NCI-H2029 treated with DMSO at 0.1 percent for 48 hours (cell line): ENCODE measurements at regions not wholly inside any gene's neighbourhood (a gene's known extent, or its start where the extent isn't known, plus 50 kb on each side); places are given as distances from the start of the nearest gene placed in this dataset.

ENCODE experiments used
- DNase-seq: peaks from one replicate; lab custom pipeline; 2025; lab: John Stamatoyannopoulos, UW

DNA sequence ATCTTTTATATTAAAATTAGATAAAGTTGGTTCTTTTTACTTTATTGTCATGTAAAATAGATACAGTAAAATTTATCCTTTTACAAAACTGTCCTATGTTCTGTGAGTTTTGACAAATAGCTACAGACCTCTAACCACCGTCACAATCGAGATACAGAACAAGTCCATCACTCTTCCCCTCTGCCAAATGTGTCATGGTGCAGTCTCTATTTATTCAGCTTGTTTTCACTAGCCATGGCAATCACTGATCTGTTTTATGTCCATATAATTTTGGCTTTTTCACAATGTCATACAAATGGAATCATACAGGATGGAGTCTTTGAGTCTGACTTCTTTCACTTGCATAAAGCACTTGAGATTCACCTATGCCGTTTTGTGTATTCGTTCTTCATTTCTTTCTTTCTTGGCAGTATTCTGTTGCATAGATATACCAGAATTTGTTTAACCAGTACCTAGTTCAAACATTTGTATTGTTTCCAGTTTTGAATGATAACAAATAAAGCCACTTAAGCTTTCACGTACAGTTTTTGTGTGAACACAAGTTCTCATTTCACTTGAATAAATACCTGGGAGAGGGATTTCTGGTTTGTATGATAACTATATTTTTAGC lies 273.2 kb upstream of the MPDZ start:
- peak; percentile 86 for DNase-seq

DNA sequence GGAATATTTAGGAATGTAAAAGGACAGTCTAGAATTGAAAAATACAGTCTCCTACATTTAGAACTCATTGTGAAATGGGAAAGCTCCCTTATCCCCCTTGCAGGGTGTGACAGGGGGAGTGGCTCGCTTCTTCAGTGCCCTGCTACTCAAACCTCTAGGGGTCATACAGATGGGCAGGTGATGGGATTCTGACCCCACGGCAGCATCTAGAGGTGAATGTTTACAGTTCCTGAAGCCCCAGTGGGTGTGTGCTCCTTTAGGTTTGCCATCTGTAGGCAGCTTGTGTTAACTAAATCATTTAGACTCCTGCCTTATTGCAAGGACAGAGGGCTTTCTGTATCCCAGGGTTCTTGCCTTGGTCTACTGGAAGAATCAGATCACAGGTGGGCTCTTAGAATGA lies 271.0 kb upstream of the MPDZ start:
- DNase-seq = no peak

DNA sequence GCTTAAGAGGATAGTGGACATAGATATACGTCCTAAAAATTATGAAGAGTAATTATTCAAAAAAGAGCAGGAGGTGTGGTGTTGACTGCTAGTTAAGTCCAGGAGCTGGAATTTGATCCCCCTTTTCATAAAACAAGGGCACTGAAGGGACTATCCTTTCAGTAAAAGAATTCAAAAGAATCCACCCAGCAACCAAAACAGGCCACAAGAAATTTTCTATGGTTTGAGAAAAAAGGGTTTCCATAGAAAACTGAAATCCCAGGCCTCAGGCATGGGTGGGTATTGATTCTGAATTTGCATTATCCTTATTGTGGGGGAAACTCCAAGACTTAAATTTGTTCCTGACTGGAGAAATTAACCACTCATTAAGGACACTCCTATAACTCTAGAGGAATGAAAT lies 269.0 kb upstream of the MPDZ start:
- DNase-seq = no peak

DNA sequence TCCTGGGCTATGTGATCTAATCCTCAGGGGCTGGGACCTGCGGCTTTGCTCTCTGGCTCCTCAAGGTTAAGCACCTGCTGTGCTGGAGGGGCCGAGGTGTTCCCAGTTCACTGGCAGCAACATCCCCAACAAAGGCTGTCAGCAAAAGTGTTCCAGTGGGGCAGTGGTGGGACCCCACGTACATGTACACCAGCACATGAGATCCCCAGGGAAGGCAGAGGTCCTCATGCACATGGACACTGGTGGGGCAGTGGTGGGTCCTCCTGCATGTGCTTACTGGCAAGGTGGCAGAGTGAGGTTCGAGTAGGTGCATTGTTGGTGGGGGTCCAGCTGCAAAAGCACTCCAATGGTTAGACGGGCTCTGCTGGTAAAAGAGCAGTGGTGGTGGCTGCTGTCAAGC lies 255.6 kb upstream of the MPDZ start:
- no peak for DNase-seq

DNA sequence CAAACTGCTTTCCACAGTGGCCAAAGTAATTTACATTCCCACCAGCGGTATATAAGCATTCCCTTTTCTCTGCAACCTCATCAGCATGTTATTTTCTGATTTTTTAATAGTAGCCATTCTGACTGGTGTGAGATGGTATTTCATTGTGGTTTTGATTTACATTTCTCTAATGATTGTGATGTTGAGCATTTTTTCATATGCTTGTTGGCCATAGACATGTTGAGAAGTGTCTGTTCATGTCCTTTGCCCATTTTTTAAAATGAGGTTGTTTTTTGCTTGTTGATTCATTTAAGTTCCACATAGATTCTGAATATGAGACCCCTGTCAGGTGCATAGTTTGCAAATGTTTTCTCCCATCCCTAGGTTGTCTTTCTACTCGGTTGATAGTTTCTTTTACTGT lies 254.5 kb upstream of the MPDZ start:
- no peak for DNase-seq

DNA sequence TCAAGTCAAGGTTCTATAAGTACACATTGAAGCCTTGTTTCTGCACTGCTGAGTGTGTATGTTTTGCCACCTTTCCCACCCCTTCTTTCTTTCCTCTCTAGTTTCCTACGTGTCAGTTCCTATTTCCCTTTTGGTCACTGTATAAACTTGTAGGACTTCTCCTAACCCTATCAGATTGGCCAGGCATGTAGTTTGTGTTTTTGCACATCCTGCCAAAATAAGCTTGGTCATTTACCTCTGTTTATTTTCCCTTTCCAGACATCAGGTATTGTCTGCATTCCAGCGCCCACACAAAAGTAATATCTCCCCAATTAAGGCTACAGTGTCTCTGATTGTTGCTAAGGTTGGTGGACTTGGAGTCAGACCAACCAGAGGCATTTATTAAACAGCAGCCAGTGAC lies 252.9 kb upstream of the MPDZ start:
- no peak for DNase-seq

DNA sequence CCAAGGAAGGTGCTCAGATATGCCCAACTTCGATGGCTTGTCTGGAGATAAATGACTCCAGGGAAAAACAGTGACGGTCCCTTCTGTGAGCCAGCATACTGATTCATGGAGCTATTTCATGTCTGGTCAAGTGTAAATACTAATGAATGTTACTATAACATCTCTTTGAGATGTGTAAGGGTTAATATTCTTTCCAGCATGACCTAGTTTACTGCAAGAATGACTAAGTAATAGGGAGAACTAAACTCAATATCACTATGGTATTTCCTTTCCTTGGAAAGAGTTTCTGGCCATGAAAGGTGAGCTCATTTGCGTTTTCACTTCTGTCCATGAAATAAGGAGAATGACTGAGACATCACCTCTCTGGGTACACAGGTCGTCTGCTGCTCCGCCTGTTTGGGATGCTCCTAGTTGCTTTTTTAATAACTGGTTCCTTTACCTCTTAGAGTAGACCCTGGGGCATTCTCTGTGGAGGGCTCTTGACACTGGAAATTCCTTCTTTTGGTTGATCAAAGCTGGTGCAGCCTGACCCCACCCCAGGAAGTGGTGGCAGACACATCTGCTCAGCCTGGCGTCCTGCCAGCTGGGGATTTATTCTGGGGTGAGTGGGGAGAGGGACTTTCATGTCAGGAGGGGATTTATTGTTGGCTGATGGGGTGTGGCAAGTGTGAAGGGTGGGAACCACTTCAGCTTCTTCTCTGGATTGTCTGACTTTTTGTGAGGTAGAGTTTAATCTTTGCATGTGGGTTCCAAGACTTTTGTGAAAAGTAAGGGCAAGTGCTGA lies 250.0 kb upstream of the MPDZ start:
- no peak for DNase-seq

DNA sequence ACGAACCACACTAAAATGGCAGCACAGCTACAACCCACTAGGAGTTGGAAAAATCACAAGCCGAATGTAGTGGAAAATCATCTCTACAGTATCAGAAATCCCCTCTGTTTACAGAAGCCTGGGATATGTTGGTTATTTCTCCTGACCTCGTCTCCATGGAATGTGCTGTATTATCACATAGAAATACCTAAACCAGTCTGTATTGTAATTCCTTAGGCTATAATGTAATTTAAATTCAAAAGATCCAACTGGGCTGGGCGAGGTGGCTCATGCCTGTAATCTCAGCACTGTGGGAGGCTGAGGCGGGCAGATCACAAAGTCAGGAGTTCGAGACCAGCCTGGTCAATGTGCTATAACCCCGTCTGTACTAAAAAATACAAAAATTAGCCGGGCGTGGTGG lies 244.8 kb upstream of the MPDZ start:
- no peak for DNase-seq

DNA sequence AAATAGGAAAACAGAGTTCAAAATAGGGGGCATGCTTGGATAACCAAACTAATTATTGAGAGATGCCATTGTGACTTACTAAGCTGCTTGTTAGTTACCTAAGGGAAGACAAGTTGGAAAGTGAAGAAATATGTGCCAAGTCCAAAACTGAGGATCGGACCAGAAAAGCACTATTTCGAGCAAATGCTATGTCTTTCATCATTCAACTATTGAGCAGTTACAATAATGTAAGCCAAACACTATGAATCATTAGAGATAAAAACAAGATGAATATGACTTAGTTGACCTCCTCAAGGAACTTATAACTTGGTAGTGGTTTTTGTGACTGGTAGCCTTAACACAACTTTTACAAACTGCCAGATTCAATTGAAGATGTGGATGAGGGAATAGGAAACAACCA lies 240.6 kb upstream of the MPDZ start:
- no peak for DNase-seq

DNA sequence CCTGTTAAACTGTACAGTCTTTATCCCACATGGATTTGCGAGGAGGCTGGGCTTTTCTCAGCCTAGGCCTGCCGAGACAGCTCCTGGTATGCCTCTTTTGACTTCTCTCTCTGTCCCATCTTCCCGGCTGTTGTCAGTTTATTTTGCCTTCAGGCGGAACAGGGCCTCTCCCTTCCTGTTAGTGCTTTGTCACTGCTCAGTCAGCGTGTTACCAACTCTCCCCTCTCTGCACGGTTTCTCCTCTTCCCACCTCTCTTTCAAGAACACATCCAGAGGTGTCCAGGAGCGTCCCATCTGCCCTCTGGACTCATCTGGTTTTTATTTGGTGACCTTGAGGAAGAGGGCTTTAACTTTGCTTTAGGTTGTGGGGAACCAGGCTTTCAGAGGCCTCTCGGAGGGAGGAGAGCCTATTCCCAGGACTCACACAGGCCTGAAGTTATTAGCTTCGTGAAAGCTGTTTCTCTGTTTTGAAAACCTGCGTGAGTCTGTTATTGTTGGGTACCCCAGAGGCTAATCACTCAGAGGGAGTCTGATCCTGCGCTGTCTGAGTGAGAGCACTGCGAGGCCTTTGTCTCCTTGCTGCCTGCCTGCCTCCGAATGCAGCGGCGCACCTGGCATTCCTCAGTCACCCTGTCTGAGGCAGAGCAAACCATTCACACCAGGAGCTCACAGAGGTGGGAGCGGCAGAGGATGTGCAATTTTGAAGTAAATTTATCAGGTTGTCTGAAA lies 234.4 kb upstream of the MPDZ start:
- DNase-seq = no peak

DNA sequence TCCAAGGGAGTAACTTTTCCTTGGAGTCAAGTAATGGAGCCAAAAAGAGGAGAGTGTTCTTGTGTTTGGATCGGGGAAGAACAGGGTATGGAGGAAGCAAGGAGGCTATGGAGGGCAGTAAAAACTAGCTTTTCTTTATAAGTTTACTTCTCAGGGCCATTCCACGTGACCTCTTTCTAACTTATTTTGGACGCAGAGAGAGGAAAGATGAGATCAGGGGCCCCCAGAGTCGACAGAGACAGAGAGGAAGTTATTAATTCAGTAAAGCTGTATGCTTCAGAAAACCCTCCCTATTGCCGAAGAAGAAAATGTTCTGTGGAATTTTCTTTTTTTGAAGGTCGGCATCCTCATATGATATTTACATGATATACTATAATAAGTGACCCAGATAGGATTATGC lies 233.8 kb upstream of the MPDZ start:
- no peak for DNase-seq

DNA sequence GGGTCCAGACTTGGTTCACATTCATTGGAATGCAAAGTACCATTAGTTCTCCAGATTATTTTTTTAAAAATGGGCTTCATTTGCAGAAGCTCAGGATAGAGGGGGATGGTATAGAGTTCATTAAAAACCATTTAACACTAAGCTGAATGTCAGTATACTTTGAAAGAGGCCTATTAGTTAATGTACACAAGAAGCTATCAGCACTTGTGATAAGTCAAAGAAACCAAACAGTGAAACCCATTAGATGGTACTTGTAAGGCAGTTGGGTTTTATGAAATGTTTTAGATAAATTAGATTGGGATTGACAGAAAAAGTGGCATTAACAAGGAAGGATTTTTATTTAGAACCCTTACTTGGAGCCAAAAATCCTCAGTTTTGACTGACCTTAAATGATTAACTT lies 229.2 kb upstream of the MPDZ start:
- DNase-seq = no peak

DNA sequence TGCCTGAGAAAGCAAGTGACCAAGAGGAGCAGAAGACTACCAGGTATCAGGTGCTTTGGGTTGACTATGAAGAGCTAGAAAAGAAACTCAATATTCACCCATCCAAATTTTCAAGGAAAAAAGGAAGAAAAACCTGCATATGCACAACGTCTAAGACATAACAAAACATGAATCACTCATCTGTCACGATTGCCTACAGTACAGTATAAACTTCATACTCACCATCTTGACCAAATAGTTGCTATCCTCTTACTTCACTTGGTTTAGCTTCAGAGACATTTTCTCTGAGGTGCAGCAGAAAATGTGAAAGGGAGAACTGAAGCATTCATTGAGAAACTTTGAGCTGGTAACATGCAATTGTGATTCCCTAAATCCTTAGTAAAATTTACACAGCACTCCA lies 228.6 kb upstream of the MPDZ start:
- no peak for DNase-seq

DNA sequence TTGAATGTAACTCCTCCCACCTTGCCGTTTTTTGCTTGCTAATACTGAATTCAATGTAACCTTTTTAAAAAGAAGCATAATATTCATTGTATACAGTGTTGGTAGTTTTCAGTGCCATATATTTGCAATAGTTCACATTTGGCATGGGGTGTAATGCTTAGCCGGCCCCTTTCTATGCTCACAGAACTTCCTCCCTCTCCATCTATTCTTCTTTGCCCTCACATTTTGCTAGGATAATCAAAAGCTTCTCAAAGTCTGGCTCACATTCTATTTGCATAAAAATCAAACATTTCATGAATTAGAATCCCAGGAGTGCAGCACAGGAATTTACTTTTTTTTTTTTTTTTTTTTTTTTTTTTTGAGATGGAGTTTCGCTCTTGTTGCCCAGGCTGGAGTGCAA lies 226.3 kb upstream of the MPDZ start:
- DNase-seq = no peak

DNA sequence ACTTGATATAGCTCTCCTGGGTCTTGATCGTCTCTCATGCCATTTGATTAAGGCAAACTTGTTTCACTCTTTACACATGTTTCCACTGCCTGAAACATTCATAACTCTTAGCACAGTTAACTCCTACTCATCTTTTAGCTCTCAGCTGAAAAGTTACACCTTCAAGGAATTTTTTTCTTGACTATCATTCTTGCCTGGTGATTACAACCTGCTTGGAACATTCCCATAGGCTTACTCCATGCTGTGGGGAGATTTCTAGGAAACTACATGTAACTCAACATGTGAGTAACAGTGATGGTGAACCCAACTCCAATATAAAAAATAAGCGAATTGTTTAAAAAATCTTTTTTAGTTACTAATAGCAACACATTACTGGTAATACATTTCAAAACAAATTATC lies 224.1 kb upstream of the MPDZ start:
- no peak for DNase-seq

DNA sequence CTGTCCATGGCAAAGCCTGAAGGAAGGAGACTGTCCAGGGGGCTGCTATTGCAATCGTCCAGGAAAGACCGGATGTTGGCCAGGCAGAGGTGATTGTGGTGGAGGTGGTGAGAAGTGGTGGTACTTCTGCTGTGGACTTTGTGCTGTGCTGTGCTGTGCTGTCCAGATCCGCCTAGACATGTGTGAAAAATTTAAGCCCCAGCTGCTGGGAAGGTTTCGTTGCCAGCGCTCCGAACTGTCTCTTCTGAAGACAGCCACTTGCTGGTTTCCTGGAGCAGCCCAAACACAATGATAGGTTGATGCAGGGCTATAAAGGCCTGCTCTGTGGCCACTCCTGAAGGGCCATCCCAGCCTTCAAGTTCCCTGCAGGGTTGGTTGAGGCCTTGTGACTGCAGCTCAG lies 223.0 kb upstream of the MPDZ start:
- DNase-seq = no peak

DNA sequence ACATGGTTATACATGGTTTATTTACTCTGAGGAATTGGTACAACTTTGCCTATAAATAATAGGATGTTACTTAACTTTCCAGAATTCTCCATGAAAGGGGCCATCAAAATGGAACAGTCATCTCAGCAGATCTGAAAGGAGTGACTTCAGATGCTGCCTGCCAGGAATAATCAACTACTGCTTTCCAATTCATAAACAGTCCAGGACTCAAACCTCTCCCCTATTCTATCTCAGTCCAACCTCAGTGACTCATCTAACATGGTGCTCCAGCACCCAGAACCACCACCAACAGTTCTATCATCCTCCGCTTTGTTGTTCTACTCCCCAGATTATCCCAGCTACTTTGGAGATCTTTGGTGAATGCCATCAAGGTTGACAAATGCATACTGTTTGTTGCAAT lies 221.5 kb upstream of the MPDZ start:
- DNase-seq = no peak

DNA sequence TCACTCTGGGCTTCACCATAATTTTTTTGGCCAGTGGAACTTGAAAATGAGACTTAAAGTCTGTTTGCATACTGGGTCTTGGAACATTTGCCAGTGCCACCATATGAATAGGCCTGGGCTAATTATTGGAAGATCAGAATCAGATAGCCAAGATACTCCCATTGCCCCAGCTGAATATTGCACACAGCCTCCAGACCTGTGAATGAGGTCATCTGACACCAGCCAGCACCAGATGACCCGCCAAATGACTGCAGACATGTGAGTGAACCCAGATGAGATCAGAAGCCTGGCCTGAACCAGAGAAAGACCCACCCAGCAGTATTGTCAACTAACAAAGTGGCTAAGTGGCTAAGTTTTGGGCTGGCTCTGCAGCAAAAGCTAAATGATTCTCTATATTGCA lies 220.5 kb upstream of the MPDZ start:
- DNase-seq = no peak

DNA sequence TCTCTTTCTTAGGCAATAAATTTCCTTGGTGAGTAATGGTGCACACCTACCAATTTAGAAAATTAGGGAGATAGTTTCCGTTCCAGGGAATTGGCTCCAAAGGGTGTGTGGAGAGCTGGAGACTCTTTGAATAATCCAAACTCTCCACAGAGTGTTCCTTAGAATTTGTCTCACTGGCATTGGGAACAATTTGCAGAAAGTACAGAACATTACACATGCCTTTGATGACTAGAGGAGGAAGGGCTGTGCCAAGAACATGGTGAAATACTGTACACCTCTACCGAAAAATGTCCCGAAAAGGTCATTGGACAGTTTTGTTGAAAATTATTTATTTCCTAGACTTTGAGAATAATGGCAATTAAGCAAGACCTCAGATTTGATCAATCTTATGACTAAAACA lies 214.2 kb upstream of the MPDZ start:
- DNase-seq = no peak

DNA sequence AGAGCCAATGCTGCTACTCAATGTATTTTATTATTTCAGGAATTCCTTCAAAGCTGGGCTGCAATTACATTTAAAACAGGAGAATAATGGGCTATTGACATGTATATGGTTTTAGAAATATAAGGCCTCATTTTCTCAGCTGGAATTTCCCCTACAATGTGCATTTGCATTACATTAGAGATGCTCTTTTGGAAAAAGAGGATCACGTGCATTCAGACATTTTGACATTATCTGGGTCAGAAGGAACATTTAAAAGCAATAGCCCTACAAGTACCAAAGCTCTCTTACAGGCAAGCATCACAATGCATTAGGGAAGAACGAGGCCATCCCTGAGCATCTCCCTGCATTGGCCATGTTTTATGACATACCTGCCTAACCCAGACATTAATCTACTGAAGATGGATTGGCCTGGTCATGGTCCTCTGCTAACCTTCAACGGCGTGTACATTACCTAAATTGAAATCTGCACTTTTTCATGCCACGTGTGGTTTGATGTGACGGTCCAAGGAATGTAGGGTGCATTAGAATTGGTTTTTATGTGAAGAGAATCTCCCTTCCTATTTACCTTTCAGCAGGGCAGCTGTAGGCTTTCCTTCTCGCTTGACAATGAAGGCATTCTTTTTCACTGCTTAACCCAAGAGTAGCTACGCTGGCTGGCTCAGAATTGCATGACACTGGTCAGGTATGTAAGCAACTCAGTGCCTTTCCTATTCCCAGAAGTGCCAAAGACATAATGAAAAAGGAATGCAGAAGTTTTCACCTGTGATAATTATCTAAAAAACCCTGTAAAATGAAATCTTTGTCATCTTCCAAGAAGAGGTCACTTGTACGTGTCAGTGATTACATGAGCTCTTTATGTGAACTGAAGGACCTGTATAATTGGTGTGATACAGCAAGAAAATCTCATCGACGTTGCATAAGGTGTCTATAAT lies 212.3 kb upstream of the MPDZ start:
- DNase-seq = no peak

DNA sequence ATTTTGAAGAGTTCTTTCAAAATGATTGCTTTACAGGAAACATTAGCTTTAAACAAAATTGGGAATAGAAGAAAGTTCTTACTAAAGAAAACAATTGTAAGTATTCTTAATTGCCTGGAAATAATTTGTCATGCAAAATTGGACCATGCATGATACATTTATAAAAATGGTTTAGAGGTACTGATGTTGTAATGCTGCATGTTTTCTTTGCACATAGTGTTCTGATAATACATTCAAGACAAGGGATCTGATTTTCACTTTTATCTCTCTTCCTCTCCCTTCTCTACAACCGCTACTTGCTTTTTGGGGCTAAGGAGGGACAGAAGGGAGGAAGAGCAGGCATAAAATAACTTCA lies 211.6 kb upstream of the MPDZ start:
- no peak for DNase-seq

DNA sequence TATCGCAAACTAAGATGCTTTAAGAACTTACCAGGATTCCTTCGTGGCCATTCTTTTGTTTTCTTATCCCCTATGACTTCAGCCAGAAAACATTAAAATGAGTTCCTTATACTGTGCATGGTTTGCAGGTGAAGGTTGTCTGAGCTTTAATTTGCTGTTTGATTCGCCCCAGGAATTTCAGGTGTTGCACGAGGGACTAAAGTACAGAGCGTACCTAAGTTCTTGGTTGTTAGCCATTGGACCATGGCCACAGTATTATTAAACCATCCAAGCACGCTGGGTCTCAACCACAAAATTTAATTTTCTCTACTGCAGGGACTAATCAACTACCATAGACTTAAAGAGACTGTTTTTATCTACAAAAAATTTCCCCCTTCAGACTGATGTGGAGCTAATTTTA lies 208.4 kb upstream of the MPDZ start:
- DNase-seq = no peak

DNA sequence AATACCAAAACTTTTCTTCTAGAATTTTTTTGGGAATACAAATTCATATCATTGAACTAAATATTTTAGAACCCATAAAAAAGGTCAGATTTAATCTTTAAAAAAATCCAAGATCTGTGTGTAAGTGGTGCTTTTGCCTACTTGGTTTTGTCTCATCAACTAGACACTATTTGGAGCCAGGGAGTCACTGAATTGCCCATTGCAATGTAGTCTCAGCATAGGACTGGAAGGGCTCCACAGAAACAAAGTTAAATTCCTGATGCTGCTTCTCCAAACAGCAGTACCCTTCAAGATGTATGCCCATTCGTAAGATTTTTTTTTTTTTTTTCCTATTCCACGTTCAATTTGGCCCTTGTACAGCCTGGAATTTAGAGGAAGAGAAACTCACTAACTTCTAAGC lies 208.0 kb upstream of the MPDZ start:
- DNase-seq = no peak
